ENCODE measurements at regions not wholly inside any gene's neighbourhood (a gene's known extent, or its start where the extent isn't known, plus 50 kb on each side); places are given as distances from the start of the nearest gene placed in this dataset.

DNA sequence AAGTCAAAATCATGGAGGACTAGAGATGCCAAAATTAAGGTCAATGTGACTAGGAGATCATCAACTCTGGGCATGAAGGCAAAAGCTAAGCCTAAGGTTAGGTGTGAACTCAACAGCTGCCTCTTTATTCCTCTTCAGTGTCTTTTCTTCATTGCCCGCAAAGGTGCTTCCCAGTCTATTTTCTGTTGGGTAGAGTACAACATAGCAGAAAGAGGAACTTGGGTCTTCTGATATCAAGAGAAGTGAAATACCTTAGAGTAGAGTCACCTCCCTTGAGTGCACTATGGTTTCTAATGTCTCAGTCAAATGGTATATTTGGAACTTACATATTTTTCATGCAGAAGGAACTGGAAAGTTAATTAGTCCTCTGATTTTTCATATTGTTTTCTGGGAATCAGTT is 122.5 kb upstream of the GRIN3A start:
- no peak for DNase-seq (ENCODE audit: low spot score, unreplicated experiment)
- H3K36me3 Mint-ChIP-seq (ENCODE audit: insufficient read depth): no peaks in the 10 kb centered on the region
- TF ChIP-seq, protein P1, sequence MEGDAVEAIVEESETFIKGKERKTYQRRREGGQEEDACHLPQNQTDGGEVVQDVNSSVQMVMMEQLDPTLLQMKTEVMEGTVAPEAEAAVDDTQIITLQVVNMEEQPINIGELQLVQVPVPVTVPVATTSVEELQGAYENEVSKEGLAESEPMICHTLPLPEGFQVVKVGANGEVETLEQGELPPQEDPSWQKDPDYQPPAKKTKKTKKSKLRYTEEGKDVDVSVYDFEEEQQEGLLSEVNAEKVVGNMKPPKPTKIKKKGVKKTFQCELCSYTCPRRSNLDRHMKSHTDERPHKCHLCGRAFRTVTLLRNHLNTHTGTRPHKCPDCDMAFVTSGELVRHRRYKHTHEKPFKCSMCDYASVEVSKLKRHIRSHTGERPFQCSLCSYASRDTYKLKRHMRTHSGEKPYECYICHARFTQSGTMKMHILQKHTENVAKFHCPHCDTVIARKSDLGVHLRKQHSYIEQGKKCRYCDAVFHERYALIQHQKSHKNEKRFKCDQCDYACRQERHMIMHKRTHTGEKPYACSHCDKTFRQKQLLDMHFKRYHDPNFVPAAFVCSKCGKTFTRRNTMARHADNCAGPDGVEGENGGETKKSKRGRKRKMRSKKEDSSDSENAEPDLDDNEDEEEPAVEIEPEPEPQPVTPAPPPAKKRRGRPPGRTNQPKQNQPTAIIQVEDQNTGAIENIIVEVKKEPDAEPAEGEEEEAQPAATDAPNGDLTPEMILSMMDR (IDR thresholded peaks at IDR 0.05; ENCODE audit: unreplicated experiment): no peak
- H3K27me3 Mint-ChIP-seq: no peaks in the 10 kb centered on the region
- no peaks in the 10 kb centered on the region for H3K4me1 Mint-ChIP-seq (ENCODE audit: low read depth)
- H3K27ac Mint-ChIP-seq: no peak overlapping the region
- H3K4me3 Mint-ChIP-seq (ENCODE audit: low read depth): no peak overlapping the region
- no peaks in the 10 kb centered on the region for H3K9me3 Mint-ChIP-seq (ENCODE audit: low read depth)

DNA sequence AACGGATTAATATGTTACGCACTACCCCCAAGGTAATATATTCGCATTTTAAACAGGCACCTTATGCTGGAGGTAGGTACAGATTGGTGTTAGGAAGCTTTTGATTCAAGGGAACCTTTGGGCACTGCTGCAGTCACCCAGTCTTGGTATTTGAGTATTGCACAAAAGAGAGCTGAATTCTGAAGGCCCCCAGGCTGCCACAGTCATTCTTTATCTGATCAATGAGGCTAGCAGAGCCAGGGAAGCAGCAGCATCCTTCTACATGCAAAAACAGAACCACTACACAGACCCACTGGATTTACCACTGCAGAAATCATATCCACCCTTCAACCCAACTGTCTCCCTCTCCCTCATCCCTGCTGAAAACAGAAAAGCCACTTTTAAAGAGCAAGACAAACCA is 121.2 kb upstream of the GRIN3A start:
- TF ChIP-seq, protein P1 (IDR thresholded peaks at IDR 0.05; ENCODE audit: unreplicated experiment): no peak

DNA sequence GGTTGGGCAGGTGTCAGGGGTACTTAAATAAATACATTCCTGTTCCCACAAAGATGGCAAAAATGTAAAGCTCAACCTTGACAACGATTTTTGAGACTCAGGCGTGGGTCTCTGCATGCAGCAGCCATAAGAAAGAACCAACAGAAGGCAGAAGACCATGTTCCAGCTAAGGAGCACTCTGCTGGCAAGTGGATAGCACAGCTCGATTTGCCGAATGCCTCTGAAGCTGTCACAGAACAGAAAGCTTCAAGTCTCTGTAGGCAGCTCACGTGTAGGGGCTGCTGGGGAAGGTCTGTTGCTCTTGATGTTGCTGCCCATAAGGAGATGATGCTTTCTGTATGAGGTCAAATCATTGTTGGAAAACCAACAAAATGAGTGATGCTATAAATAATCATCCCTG is 119.6 kb upstream of the GRIN3A start:
- Mint-ChIP-seq H3K4me1 (ENCODE audit: low read depth) (no peaks in the 10 kb centered on the region), H3K27me3 (no peaks in the 10 kb centered on the region), H3K27ac (no peak overlapping the region), H3K36me3 (ENCODE audit: insufficient read depth) (no peaks in the 10 kb centered on the region), H3K9me3 (ENCODE audit: low read depth) (no peaks in the 10 kb centered on the region), H3K4me3 (ENCODE audit: low read depth) (no peak overlapping the region)
- no peak for DNase-seq (ENCODE audit: low spot score, unreplicated experiment)
- TF ChIP-seq, protein P1 (IDR thresholded peaks at IDR 0.05; ENCODE audit: unreplicated experiment): no peak

More for the DNA sequence above, 121.2 kb upstream of the GRIN3A start:
- Mint-ChIP-seq H3K4me3 (ENCODE audit: low read depth) (no peak overlapping the region), H3K27ac (no peak overlapping the region), H3K27me3 (no peaks in the 10 kb centered on the region), H3K9me3 (ENCODE audit: low read depth) (no peaks in the 10 kb centered on the region), H3K4me1 (ENCODE audit: low read depth) (no peaks in the 10 kb centered on the region), H3K36me3 (ENCODE audit: insufficient read depth) (no peaks in the 10 kb centered on the region)
- no peak for DNase-seq (ENCODE audit: low spot score, unreplicated experiment)

DNA sequence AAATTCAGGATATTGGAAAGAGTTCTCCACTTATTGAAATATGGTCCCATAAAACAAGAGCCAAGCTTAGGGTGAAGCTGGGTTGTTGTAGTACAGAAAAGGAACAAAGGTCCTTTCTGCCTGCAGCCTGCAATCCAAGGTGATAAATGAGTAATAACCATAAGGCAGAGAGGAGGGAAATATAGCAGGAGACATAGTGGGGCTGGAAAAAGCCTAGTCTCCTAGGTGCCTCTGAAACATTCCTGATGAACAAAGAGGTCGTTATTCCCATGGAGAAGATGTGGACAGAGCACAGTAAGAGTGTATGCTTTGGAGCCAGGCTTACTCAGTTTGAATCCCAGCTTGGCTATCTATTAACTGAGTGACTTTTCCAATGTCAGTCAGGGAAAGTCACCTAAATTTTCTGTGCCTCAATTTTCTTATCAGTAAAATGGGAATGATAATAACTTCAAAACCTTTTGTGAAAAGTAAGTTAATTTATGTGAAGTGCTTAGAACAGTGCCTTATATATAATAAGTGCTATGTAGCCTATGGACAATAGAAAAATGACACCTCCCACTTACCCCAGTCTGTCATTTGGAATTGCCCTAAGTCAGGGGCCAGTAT is 110.8 kb upstream of the GRIN3A start:
- no peak overlapping the region for H3K27ac Mint-ChIP-seq
- no peak for DNase-seq (ENCODE audit: low spot score, unreplicated experiment)
- H3K9me3 Mint-ChIP-seq (ENCODE audit: low read depth): peaks cover 4% of the 10 kb centered on the region

DNA sequence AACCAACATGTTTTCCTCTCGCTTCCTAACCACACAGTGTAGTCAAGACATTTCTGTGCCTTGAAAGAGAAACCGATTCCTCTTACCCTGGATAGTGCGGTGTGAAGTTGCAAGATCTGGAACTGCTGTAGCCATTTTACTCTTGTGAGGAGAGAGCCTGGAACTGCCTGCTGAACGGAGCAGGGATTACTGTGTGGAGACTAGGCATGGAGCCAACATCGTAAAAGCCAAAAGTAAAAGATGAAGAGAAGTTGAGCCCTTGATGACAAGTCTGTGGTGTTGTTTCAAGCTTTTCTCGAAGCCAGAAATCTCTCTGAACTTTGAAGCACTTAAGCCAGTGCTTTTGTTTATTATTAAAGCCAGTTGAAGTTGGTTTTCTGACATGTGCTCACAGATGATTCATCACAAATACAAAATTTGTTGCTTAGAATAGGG is 110.1 kb upstream of the GRIN3A start:
- DNase-seq (ENCODE audit: low spot score, unreplicated experiment): no peak
- Mint-ChIP-seq H3K27me3 (no peaks in the 10 kb centered on the region), H3K4me3 (ENCODE audit: low read depth) (no peak overlapping the region), H3K9me3 (ENCODE audit: low read depth) (peaks cover 4% of the 10 kb centered on the region), H3K36me3 (ENCODE audit: insufficient read depth) (no peaks in the 10 kb centered on the region), H3K4me1 (ENCODE audit: low read depth) (peaks cover 1% of the 10 kb centered on the region), H3K27ac (no peak overlapping the region)
- TF ChIP-seq, protein P1 (IDR thresholded peaks at IDR 0.05; ENCODE audit: unreplicated experiment): no peak

More for the DNA sequence above, 110.8 kb upstream of the GRIN3A start:
- TF ChIP-seq, protein P1 (IDR thresholded peaks at IDR 0.05; ENCODE audit: unreplicated experiment): no peak
- Mint-ChIP-seq H3K27me3 (no peaks in the 10 kb centered on the region), H3K4me3 (ENCODE audit: low read depth) (no peak overlapping the region), H3K4me1 (ENCODE audit: low read depth) (peaks cover 1% of the 10 kb centered on the region), H3K36me3 (ENCODE audit: insufficient read depth) (no peaks in the 10 kb centered on the region)
